ENCODE measurements at regions not wholly inside any gene's neighbourhood (a gene's known extent, or its start where the extent isn't known, plus 50 kb on each side); places are given as distances from the start of the nearest gene placed in this dataset.
"Not testable (repeated sequence)": the region's sequence is repeated elsewhere in the genome, so short reads cannot be mapped to it uniquely, and the experiment has no call there.

DNA sequence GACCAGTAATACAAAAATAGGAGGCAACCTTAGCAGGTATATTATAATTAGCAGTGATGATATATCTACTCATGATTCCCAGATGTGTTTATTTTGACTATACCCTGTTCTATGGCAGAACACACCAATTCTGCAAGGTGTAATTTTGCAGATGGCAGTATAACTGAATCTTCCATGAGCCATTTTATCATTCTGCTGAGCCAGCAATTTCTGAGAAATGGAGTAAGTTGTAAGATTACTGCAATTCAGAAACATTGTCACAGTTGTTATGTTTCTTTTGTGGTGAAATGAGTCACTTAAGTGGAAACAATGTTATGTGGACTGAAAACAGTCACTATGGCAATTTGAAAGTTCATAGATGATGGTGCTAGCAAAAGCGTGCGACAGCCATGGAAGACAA lies 63.7 kb upstream of the RIMS1 start:
- TF ChIP-seq, protein P1, sequence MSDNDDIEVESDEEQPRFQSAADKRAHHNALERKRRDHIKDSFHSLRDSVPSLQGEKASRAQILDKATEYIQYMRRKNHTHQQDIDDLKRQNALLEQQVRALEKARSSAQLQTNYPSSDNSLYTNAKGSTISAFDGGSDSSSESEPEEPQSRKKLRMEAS (IDR thresholded peaks at IDR 0.05; ENCODE audit: low read depth, low read length) = no peak
- TF ChIP-seq, protein P2, sequence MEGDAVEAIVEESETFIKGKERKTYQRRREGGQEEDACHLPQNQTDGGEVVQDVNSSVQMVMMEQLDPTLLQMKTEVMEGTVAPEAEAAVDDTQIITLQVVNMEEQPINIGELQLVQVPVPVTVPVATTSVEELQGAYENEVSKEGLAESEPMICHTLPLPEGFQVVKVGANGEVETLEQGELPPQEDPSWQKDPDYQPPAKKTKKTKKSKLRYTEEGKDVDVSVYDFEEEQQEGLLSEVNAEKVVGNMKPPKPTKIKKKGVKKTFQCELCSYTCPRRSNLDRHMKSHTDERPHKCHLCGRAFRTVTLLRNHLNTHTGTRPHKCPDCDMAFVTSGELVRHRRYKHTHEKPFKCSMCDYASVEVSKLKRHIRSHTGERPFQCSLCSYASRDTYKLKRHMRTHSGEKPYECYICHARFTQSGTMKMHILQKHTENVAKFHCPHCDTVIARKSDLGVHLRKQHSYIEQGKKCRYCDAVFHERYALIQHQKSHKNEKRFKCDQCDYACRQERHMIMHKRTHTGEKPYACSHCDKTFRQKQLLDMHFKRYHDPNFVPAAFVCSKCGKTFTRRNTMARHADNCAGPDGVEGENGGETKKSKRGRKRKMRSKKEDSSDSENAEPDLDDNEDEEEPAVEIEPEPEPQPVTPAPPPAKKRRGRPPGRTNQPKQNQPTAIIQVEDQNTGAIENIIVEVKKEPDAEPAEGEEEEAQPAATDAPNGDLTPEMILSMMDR (IDR thresholded peaks at IDR 0.05; ENCODE audit: low read depth, low read length) = no peak
- TF ChIP-seq MYC (IDR thresholded peaks at IDR 0.05; ENCODE audit: low read depth, low read length) (no peak), POLR2A (IDR thresholded peaks at IDR 0.05; ENCODE audit: extremely low read depth, insufficient read length) (no peak)
- DNase-seq (ENCODE audit: low read depth) = no peak
- H3K4me3 ChIP-seq (ENCODE audit: low read depth, low read length) = no peak overlapping the region

DNA sequence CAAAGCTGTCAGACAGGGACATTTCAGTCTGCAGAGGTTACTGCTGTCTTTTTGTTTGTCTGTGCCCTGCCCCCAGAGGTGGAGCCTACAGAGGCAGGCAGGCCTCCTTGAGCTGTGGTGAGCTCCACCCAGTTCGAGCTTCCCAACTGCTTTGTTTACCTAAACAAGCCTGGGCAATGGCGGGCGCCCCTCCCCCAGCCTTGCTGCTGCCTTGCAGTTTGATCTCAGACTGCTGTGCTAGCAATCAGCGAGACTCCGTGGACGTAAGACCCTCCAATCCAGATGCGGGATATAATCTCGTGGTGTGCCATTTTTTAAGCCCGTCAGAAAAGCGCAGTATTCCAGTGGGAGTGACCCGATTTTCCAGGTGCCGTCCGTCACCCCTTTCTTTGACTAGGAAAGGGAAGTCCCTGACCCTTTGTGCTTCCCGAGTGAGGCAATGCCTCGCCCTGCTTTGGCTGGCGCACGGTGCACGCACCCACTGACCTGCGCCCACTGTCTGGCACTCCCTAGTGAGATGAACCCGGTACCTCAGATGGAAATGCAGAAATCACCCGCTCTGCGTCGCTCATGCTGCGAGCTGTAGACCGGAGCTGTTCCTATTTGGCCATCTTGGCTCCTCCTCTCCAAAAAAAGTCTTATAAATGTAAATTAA lies 54.1 kb upstream of the RIMS1 start:
- DNase-seq (ENCODE audit: low read depth); H3K4me3 ChIP-seq (ENCODE audit: low read depth, low read length): not testable (repeated sequence)
